GM12878 (cell line): ENCODE measurements at regions not wholly inside any gene's neighbourhood (a gene's known extent, or its start where the extent isn't known, plus 50 kb on each side); places are given as distances from the start of the nearest gene placed in this dataset.

ENCODE experiments used
- CUX1 ChIP-seq: IDR thresholded peaks from 2 replicates; pipeline ENCODE4 v1.6.1; 2012; ENCODE audit warnings: improper control_type of control experiment, low read depth, low read length; ENCODE audit not compliant: insufficient replicate concordance
- DPF2 ChIP-seq: fragments of 450-650 bp; IDR thresholded peaks from 2 replicates; pipeline ENCODE4 v1.6.1; 2017; ENCODE audit warnings: mild to moderate bottlenecking
- IKZF1 ChIP-seq: fragments of 450-650 bp; conservative IDR thresholded peaks from 2 replicates; pipeline ENCODE4 v1.6.1; 2017; ENCODE audit warnings: antibody characterized with exemption, mild to moderate bottlenecking
- JUND ChIP-seq: IDR thresholded peaks from 2 replicates; pipeline ENCODE4 v1.6.1; 2012; ENCODE audit warnings: low read depth, mild to moderate bottlenecking, low read length, improper control_type of control experiment, moderate library complexity
- RAD21 ChIP-seq: IDR thresholded peaks from 2 replicates; pipeline ENCODE4 v1.6.1; 2011; ENCODE audit warnings: mild to moderate bottlenecking, low read depth, low read length, moderate library complexity; ENCODE audit not compliant: insufficient read depth
- RCOR1 ChIP-seq: conservative IDR thresholded peaks from 2 replicates; pipeline ENCODE4 v1.6.1; 2012; ENCODE audit warnings: low read depth, low read length, improper control_type of control experiment
- ZNF24 ChIP-seq: fragments of 450-650 bp; IDR thresholded peaks from 2 replicates; pipeline ENCODE4 v1.6.1; 2017; ENCODE audit warnings: antibody characterized with exemption, mild to moderate bottlenecking
- ZZZ3 ChIP-seq: IDR thresholded peaks from 2 replicates; pipeline ENCODE4 v1.6.1; 2011; ENCODE audit warnings: low read depth; ENCODE audit not compliant: control insufficient read depth, insufficient read length

GRCh38 chr2:146927080-146927711 is 917.6 kb upstream of the ACVR2A start (continued):
- TF ChIP-seq IKZF1 (no peak), RCOR1 (no peak), ZNF24 (no peak), JUND (no peak), RAD21 (peak; percentile 67), CUX1 (no peak), ZZZ3 (no peak), DPF2 (no peak)
